Activated CD4-positive, CD25-positive, alpha-beta regulatory T cell treated with anti-CD3 and anti-CD28 coated beads, Interleukin-2, amount 50 U/mL, for 24 hours (primary cell): ENCODE measurements at regions not wholly inside any gene's neighbourhood (a gene's known extent, or its start where the extent isn't known, plus 50 kb on each side); places are given as distances from the start of the nearest gene placed in this dataset.
"Not testable (repeated sequence)": the region's sequence is repeated elsewhere in the genome, so short reads cannot be mapped to it uniquely, and the experiment has no call there.

Source experiments
- ATAC-seq, 2 donors: fragments of 150-1000 bp; cut with Tn5 transposase; one replicate each; pipeline ENCODE4 v1.10.0; 2021; ENCODE audit warnings: mild to moderate bottlenecking in 1 of 2, moderate library complexity in 1 of 2

- ATAC-seq, result no peak
Measured at GRCh38 chr15:98331676-98332075, 316.7 kb upstream of the IGF1R start.

- ATAC-seq, result no peak
Measured at GRCh38 chr15:98333251-98333650, 315.1 kb upstream of the IGF1R start.

- no peak for ATAC-seq
Measured at GRCh38 chr15:98342911-98343310, 305.4 kb upstream of the IGF1R start.

- no peak for ATAC-seq
Measured at GRCh38 chr15:98344591-98344990, 303.7 kb upstream of the IGF1R start.

GRCh38 chr15:98347001-98347400 is 301.3 kb upstream of the IGF1R start:
- ATAC-seq, result no peak

GRCh38 chr15:98347866-98348265 is 300.5 kb upstream of the IGF1R start:
- no peak for ATAC-seq

GRCh38 chr15:98350276-98350675 is 298.1 kb upstream of the IGF1R start:
- no peak for ATAC-seq

- not testable (repeated sequence) for ATAC-seq
Measured at GRCh38 chr15:98358274-98358673, 290.1 kb upstream of the IGF1R start.

GRCh38 chr15:98358971-98359370 is 289.4 kb upstream of the IGF1R start:
- ATAC-seq, result no peak

GRCh38 chr15:98363416-98363815 is 284.9 kb upstream of the IGF1R start:
- ATAC-seq, result no peak

GRCh38 chr15:98363955-98364354 is 284.4 kb upstream of the IGF1R start:
- no peak for ATAC-seq

- ATAC-seq, result no peak
Measured at GRCh38 chr15:98369081-98369716, 279.1 kb upstream of the IGF1R start.

GRCh38 chr15:98375513-98376340 is 272.6 kb upstream of the IGF1R start:
- ATAC-seq, result no peak

GRCh38 chr15:98380721-98381120 is 267.6 kb upstream of the IGF1R start:
- ATAC-seq, result no peak

- no peak for ATAC-seq
Measured at GRCh38 chr15:98381446-98381845, 266.9 kb upstream of the IGF1R start.

GRCh38 chr15:98382139-98382538 is 266.2 kb upstream of the IGF1R start:
- ATAC-seq, result no peak

GRCh38 chr15:98383571-98383970 is 264.8 kb upstream of the IGF1R start:
- no peak for ATAC-seq

GRCh38 chr15:98384328-98385029 is 263.9 kb upstream of the IGF1R start:
- no peak for ATAC-seq

GRCh38 chr15:98385752-98386381 is 262.5 kb upstream of the IGF1R start:
- ATAC-seq, result no peak

GRCh38 chr15:98386561-98386960 is 261.8 kb upstream of the IGF1R start:
- no peak for ATAC-seq

- no peak for ATAC-seq
Measured at GRCh38 chr15:98387866-98388265, 260.5 kb upstream of the IGF1R start.

GRCh38 chr15:98390946-98391530 is 257.3 kb upstream of the IGF1R start:
- ATAC-seq, result no peak

- no peak for ATAC-seq
Measured at GRCh38 chr15:98391568-98391967, 256.8 kb upstream of the IGF1R start.
